GM21526 (cell line): ENCODE measurements at regions not wholly inside any gene's neighbourhood (a gene's known extent, or its start where the extent isn't known, plus 50 kb on each side); places are given as distances from the start of the nearest gene placed in this dataset.

ENCODE experiments used
- ATAC-seq: cut with Tn5 transposase; IDR thresholded peaks from one replicate; pipeline ENCODE4 v1.9.1; 2021; ENCODE audit warnings: moderate library complexity; ENCODE audit not compliant: unreplicated experiment, low FRiP score

GRCh38 chr11:97229936-97230335 is 840.1 kb downstream of the JRKL start:
- ATAC-seq, result no peak

GRCh38 chr11:97231231-97231630 is 841.4 kb downstream of the JRKL start:
- ATAC-seq, result no peak

- ATAC-seq, result no peak
Measured at GRCh38 chr11:97234016-97234415, 844.2 kb downstream of the JRKL start.

- ATAC-seq, result no peak
Measured at GRCh38 chr11:97237151-97237550, 847.3 kb downstream of the JRKL start.

- ATAC-seq, result no peak
Measured at GRCh38 chr11:97247601-97248000, 857.8 kb downstream of the JRKL start.

- ATAC-seq, result no peak
Measured at GRCh38 chr11:97254790-97255189, 865.0 kb downstream of the JRKL start.

- no peak for ATAC-seq
Measured at GRCh38 chr11:97259434-97259833, 869.6 kb downstream of the JRKL start.

GRCh38 chr11:97259884-97260283 is 870.1 kb downstream of the JRKL start:
- ATAC-seq, result no peak

- no peak for ATAC-seq
Measured at GRCh38 chr11:97263183-97263858, 873.5 kb downstream of the JRKL start.

GRCh38 chr11:97269527-97269926 is 879.7 kb downstream of the JRKL start:
- ATAC-seq, result no peak

GRCh38 chr11:97279341-97279740 is 889.5 kb downstream of the JRKL start:
- ATAC-seq, result no peak

GRCh38 chr11:97280347-97280746 is 890.5 kb downstream of the JRKL start:
- ATAC-seq, result no peak

- ATAC-seq, result no peak
Measured at GRCh38 chr11:97289823-97290222, 900.0 kb downstream of the JRKL start.

GRCh38 chr11:97290464-97291041 is 900.7 kb downstream of the JRKL start:
- no peak for ATAC-seq

- ATAC-seq, result no peak
Measured at GRCh38 chr11:97296301-97296700, 906.5 kb downstream of the JRKL start.

GRCh38 chr11:97309291-97309690 is 919.5 kb downstream of the JRKL start:
- no peak for ATAC-seq

- no peak for ATAC-seq
Measured at GRCh38 chr11:97325693-97326092, 935.9 kb downstream of the JRKL start.

GRCh38 chr11:97332271-97332670 is 942.5 kb downstream of the JRKL start:
- ATAC-seq, result no peak

- no peak for ATAC-seq
Measured at GRCh38 chr11:97336064-97336463, 946.3 kb downstream of the JRKL start.

GRCh38 chr11:97345032-97345431 is 955.2 kb downstream of the JRKL start:
- no peak for ATAC-seq

- ATAC-seq, result no peak
Measured at GRCh38 chr11:97349201-97349600, 959.4 kb downstream of the JRKL start.

- no peak for ATAC-seq
Measured at GRCh38 chr11:97351939-97352338, 962.1 kb downstream of the JRKL start.

GRCh38 chr11:97354026-97354425 is 964.2 kb downstream of the JRKL start:
- ATAC-seq, result no peak
